Upper lobe of right lung (tissue), 1 donor: ENCODE measurements at regions not wholly inside any gene's neighbourhood (a gene's known extent, or its start where the extent isn't known, plus 50 kb on each side); places are given as distances from the start of the nearest gene placed in this dataset.
"Not testable (repeated sequence)": the region's sequence is repeated elsewhere in the genome, so short reads cannot be mapped to it uniquely, and the experiment has no call there.

Experiments
- ATAC-seq: fragments of 200-7000 bp; cut with Tn5 transposase; one replicate; pipeline ENCODE4 v1.9.1; 2020; ENCODE audit warnings: mild to moderate bottlenecking, moderate library complexity
- DNase-seq: peaks from one replicate; pipeline ENCODE4 v3.0.0-alpha.2; 2020
- H3K27ac ChIP-seq: fragments of 200-600 bp; one replicate; pipeline ENCODE4 v1.8.0; 2022
- H3K27me3 ChIP-seq: fragments of 200-600 bp; one replicate; pipeline ENCODE4 v1.8.0; 2022; ENCODE audit warnings: mild to moderate bottlenecking
- H3K36me3 ChIP-seq: fragments of 200-600 bp; one replicate; pipeline ENCODE4 v1.8.0; 2022
- H3K4me1 ChIP-seq: fragments of 200-600 bp; one replicate; pipeline ENCODE4 v1.8.0; 2022
- H3K4me3 ChIP-seq: fragments of 200-600 bp; one replicate; pipeline ENCODE4 v1.8.0; 2022; ENCODE audit warnings: mild to moderate bottlenecking
- H3K9me3 ChIP-seq: fragments of 200-600 bp; one replicate; pipeline ENCODE4 v1.8.0; 2022
- intact Hi-C: fragments of 100-400 bp; cut with DNase I; formaldehyde crosslinking; loops from one replicate; pipeline ENCODE4 v1.11.0; 2022
- donor health status: DM: no; HTN: yes; CAD: no; lungs with severe emphysema.

DNA sequence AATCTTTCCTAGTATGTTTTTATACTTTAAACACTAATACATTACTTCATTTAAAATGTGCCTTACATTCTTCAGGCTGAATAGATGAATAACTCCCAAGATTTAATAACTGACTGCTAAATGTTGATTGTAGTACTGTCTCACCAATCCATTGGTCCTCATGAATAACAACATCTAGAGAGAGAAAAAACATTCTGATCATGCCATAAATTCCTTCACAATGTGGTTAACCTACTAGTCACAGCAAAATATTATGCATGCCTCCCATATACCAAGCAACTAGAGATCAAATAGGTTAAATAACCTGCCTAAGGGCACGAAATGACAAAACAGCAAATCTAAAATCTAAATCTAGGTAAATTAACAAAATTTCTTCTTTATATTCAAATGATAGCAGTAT is 66.2 kb downstream of the SYT15 start:
- DNase-seq, H3K27ac ChIP-seq, H3K4me1 ChIP-seq, H3K4me3 ChIP-seq, H3K36me3 ChIP-seq, intact Hi-C loops, H3K27me3 ChIP-seq, H3K9me3 ChIP-seq: not testable (repeated sequence)
- ATAC-seq: peak; percentile 53

DNA sequence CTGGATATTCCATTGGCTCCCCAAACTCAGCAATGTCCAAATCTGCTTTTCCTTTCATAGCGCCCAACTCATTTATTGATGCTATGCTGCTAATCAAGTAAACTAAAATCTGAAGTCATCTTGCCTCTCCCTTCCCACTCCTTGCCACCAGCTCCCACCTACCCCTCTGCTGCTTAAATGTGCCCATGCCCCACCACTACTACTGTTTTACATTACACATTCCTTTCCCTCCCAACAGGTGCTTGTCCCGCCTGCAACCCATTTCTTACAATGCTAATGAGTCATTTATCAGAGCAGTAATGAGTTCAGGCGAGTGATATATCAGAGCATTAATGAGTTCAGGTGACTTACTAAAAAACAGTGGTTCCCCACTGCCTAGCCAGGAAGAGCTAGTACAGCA is 67.2 kb downstream of the SYT15 start:
- H3K36me3 ChIP-seq, ATAC-seq, H3K27ac ChIP-seq, H3K4me1 ChIP-seq, H3K9me3 ChIP-seq, DNase-seq, H3K4me3 ChIP-seq, intact Hi-C loops, H3K27me3 ChIP-seq: not testable (repeated sequence)

DNA sequence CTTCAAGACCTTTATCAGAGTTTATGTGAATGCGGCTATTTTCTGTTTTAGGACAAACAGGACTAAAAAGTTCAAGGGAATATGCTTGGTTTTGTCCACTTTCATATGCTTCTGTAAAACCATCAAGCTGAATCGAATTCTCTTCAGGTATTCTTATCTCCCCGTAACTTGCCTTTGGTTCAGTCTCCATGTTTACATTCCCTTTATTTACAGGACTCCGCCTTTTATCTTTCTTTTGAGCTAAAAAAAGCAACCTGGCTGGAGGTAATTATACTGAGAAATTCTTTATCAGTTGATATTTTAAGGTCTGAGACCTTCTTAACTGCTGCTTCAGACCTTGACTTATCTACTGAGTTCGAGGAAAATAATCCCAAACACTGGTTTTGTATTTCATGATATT is 72.0 kb downstream of the SYT15 start:
- H3K27ac ChIP-seq, H3K9me3 ChIP-seq, DNase-seq, ATAC-seq, H3K4me3 ChIP-seq, intact Hi-C loops, H3K4me1 ChIP-seq, H3K27me3 ChIP-seq, H3K36me3 ChIP-seq: not testable (repeated sequence)

DNA sequence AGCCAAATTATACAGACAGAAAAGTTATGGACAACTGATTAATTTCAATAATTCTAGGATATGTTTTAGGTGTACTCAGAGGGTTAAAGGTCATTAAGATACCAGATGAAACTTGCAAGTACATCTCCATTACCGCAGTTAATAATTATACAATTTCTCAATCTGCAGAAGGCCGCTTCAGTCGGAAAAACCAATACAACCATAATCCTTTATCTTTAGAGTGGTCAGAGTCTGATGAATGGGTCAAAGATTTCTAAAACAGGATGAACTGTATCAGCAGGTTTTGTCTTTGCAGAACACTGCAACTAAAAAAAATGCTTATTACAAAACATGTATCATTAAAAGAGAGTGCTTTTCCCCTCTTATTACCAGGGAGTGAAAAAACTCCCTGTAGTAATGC is 78.5 kb downstream of the SYT15 start:
- DNase-seq, H3K4me1 ChIP-seq, H3K9me3 ChIP-seq, H3K27me3 ChIP-seq, intact Hi-C loops, H3K27ac ChIP-seq, ATAC-seq, H3K36me3 ChIP-seq, H3K4me3 ChIP-seq: not testable (repeated sequence)

DNA sequence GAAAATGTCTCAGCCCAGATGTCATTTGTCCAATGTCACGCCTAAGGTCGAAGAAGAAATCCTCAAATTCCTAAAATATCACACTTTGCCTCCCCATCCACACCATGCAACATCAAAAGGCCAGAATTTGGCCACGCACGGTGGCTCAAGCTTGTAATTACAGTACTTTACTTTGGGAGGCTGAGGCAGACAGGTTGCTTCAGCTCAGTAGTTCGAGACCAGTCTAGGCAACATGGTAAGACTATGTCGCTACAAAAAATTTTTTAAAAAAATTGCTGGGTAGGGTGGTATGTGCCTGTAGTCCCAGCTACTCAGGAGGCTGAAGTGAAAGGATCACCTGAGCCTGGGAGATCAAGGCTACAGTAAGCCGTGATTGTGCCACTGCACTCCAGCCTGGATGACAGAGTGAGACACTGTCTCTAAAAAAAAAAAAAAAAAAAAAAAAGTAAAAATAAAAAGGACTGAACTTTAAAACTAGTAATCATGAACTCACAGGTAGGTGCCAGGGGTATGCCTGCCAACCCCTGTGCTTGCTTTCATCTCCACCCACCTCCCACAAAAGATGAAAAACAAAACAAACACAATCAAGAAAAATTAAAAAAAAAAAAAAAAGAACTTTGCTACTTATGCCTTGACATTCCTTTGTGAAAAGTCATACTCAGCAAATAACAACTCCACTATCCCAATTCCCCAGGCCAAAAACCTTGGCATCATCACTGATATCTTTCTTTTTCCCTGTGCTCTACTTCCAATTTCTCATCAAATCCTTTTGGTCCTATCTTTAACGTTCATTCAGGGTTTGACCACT is 81.3 kb downstream of the SYT15 start:
- H3K36me3 ChIP-seq, H3K27ac ChIP-seq, H3K9me3 ChIP-seq, ATAC-seq, intact Hi-C loops, H3K4me1 ChIP-seq, DNase-seq, H3K27me3 ChIP-seq, H3K4me3 ChIP-seq: not testable (repeated sequence)

DNA sequence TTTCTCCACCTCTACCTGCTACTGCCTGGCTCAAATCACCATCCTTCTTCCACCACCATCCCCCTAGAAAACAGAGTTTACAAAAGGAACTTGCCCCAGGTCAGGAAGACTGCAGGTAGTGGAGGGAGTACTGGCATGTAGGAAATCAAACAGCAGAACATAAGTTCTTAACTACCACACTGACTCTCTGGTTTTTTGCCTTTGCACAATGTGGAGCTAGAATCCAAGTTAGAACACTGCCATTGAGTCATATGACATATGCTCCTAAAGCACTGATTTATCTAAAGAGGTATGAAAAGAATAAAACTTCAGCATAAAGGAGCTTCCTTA is 81.9 kb downstream of the SYT15 start:
- intact Hi-C loops, ATAC-seq, H3K4me1 ChIP-seq: not testable (repeated sequence)

DNA sequence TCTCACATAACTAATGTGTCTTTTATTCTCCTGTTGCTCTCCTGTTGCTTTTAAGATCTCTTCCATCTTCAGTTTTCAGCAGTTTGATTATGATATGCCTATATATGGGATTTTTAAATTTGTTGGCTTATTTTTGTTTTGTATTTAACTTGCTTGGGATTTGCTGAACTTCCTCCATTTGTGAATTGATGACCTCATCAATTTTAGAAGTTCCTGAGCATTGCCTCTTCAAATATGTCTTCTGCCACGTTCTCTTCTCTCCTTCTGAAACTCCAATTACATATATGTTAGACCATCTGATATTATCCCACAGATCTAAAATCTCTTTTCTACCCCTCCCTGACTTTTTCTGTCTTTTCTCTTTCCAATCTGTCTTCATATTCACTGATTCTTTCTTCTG is 86.6 kb downstream of the SYT15 start:
- ATAC-seq, H3K4me3 ChIP-seq, H3K36me3 ChIP-seq, intact Hi-C loops, DNase-seq, H3K4me1 ChIP-seq, H3K27ac ChIP-seq, H3K27me3 ChIP-seq, H3K9me3 ChIP-seq: not testable (repeated sequence)

More for the DNA sequence above, 81.9 kb downstream of the SYT15 start:
- H3K9me3 ChIP-seq, H3K27ac ChIP-seq, H3K36me3 ChIP-seq, DNase-seq, H3K27me3 ChIP-seq, H3K4me3 ChIP-seq: not testable (repeated sequence)

DNA sequence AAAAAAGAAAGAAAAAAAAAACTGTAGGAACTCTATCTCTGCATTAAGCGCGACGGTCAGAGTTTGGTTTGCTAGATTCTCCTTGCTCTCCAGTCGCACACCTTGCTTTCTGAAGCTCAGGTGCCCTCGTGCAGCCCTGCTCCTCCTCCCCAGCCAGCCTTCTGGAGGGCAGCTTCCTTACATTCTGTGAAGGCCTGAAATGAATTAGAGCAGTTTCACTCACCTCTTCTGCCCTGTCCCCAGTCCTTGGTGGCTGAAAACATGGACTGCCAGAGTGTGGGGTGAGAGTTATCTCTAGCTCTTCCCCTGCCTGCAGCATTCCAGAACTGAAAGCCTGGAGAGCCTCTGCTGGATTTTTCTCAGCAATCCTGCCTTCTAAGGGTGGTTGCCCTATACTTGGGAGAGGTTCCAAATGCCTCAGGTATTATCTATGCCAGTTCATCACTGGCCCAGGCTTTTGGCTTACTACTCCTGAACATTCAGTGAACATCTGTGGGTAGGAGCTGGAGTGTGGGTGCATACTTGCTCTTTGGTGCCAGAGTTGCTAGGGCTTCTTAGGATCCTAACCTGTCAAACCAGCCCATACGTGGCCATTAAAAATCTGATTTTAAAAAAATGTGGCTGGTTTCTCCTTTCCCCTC is 89.5 kb downstream of the SYT15 start:
- peak; percentile 43 for ATAC-seq
- H3K27ac ChIP-seq, H3K4me1 ChIP-seq, intact Hi-C loops, H3K36me3 ChIP-seq, DNase-seq, H3K4me3 ChIP-seq, H3K27me3 ChIP-seq, H3K9me3 ChIP-seq: not testable (repeated sequence)

DNA sequence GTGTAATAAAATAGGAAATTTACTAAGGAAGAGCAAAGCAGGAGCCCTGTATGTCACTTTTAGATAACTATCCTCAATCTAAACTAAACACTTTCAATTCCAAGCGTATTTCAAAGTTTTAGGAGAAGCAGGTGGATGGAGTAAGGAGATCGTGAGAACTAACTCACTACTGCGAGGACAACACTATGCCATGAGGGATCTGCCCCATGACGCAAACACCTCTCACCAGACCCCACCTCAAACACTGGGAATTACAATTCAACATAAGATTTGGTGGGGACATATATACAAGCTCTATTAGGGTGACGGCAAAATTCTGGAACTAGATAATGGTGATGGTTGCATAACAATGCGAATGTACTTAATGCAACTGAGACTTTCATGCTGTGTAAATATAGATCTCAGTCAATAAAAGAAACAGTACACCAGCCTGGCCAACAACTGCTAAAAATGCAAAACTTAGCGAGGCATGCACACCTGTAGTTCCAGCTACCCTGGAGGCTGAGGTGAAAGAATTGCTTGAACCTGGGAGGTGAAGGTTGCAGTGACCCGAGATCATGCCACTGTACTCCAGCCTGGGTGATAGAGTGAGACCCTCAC is 99.0 kb downstream of the SYT15 start:
- H3K27ac ChIP-seq, DNase-seq, H3K9me3 ChIP-seq, H3K4me3 ChIP-seq, ATAC-seq, H3K4me1 ChIP-seq, H3K27me3 ChIP-seq, H3K36me3 ChIP-seq, intact Hi-C loops: not testable (repeated sequence)

DNA sequence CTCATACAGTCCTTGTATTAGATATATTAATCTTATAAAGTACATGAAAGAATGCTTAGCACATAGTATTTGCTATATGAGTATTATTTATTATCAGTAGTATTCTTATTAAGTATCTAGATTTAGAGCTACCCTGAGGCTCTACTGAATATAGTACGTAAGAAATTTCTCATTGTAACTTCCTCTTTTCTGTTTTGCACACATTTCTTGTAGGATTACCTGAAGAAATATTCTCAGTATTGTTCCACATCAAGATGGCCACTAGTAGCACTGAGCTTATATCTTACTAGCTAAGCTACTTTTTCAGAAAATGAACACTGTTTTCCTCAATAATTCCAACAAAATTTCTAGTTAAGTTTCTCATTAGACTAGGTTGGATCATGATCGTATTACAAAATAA is 112.5 kb downstream of the SYT15 start:
- DNase-seq, intact Hi-C loops, H3K36me3 ChIP-seq, H3K4me3 ChIP-seq, H3K4me1 ChIP-seq, H3K9me3 ChIP-seq, H3K27ac ChIP-seq, ATAC-seq, H3K27me3 ChIP-seq: not testable (repeated sequence)

DNA sequence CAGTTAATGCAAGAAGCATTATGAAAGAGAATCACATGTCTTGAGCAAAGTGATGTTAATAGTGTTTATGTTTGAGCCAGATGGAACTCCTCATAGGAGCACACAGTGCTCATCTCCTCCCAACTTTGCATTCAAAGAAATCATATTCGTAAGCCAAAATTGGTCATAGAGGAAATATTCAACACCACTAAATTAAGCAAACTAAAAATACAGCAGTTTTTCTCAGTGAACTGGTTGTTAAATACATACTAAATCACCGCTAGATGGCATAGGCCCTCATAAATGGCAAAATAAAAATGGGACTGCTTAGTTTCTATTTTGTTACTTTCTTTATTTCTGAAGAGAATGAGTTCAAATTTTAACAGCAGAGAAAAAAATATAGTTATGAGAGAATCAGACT is 114.3 kb downstream of the SYT15 start:
- intact Hi-C loops, H3K36me3 ChIP-seq, H3K27me3 ChIP-seq, H3K4me3 ChIP-seq, H3K9me3 ChIP-seq, DNase-seq, H3K4me1 ChIP-seq, H3K27ac ChIP-seq, ATAC-seq: not testable (repeated sequence)

DNA sequence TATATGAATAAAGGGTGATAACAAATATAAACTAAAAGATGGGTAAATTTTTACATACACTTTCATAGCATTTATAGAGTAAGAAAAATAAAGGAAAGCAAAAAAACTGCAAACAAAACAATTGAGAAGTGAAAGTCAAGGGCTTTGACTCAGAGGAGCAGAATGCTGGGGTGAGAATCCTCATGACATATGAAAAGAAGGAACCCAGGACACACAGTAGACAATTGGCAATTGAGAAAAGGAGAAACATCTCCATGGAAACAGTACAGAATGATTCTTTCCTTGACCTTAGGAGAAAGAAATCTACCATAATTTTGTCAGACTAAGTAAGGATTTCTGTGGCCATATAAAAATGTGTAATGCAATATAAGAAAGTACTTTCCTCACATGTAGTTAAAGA is 138.3 kb downstream of the SYT15 start:
- intact Hi-C loops, DNase-seq: not testable (repeated sequence)
- peak; percentile 48 for ATAC-seq

DNA sequence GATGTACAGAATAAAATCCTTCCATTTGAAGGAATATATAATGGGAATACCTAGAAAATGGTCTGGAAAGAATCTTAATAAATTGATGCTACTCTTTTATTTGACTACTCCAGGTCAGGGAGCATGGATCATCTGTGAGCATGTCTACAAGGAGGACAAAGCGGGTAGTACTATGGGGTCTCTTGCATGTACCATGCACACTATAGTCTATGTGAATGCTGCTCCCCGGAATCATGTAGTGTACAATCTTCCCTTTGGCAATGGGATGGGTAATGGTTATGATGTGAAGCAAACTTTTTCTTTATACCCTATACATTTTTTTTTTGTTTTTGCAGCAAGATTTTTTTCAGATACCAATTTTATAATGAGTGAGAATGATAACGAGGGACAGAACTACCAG is 139.1 kb downstream of the SYT15 start:
- intact Hi-C loops, ATAC-seq: not testable (repeated sequence)

More for the DNA sequence above, 138.3 kb downstream of the SYT15 start:
- H3K9me3 ChIP-seq, H3K27me3 ChIP-seq, H3K4me1 ChIP-seq, H3K36me3 ChIP-seq, H3K27ac ChIP-seq, H3K4me3 ChIP-seq: not testable (repeated sequence)

DNA sequence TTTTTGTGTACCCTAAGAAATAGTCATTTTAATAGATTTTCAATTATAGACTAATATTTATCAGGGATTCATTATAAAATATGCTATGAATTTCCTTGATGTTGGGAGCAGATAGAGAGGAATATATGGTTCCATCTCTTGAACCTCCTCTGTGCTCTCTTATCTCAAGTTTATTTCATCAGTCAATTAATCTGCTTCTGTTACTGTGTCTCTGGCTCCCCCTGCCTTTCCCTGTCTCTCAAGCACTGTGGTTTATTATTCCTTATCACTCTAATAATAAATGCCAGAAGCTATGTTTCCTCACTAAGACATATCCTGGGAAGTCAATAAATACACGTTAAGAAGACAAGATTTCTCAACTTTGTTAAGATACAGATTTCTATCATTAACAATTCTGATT is 141.5 kb downstream of the SYT15 start:
- H3K4me1 ChIP-seq, H3K4me3 ChIP-seq, DNase-seq, H3K27me3 ChIP-seq, H3K9me3 ChIP-seq, intact Hi-C loops, H3K36me3 ChIP-seq, H3K27ac ChIP-seq: not testable (repeated sequence)
- peak; percentile 48 for ATAC-seq

More for the DNA sequence above, 139.1 kb downstream of the SYT15 start:
- not testable (repeated sequence) for H3K4me1 ChIP-seq, H3K27me3 ChIP-seq, H3K36me3 ChIP-seq, H3K4me3 ChIP-seq, H3K9me3 ChIP-seq, H3K27ac ChIP-seq, DNase-seq
